DOHH2 (cell line): ENCODE measurements at regions not wholly inside any gene's neighbourhood (a gene's known extent, or its start where the extent isn't known, plus 50 kb on each side); places are given as distances from the start of the nearest gene placed in this dataset.

ENCODE experiments used
- CTCF ChIP-seq: fragments of 200-600 bp; sonication (generic); IDR thresholded peaks from one replicate; pipeline ENCODE4 v1.5.1; 2014; ENCODE audit warnings: antibody characterized with exemption, mild to moderate bottlenecking, low read depth, low read length; ENCODE audit not compliant: poor library complexity, severe bottlenecking
- EZH2phosphoT487 ChIP-seq: fragments of 200-600 bp; sonication (generic); IDR thresholded peaks from 2 replicates; pipeline ENCODE4 v1.6.1; 2017; ENCODE audit warnings: borderline replicate concordance, mild to moderate bottlenecking, antibody characterized with exemption, low read length, moderate library complexity, mixed read lengths

- TF ChIP-seq CTCF (no peak), EZH2phosphoT487 (no peak)
Measured at GRCh38 chr3:127488740-127489139, 101.8 kb downstream of the TPRA1 start.
